Hepatocyte (in vitro differentiated cells): ENCODE measurements at regions not wholly inside any gene's neighbourhood (a gene's known extent, or its start where the extent isn't known, plus 50 kb on each side); places are given as distances from the start of the nearest gene placed in this dataset.

ENCODE experiments used
- DNase-seq: peaks from one replicate; pipeline ENCODE4 v3.0.0-alpha.2; 2016; ENCODE audit warnings: low spot score
- H2AFZ ChIP-seq: fragments of 200-600 bp; sonication (generic); 2 replicates; pipeline ENCODE4 v1.6.0; 2016; ENCODE audit warnings: antibody characterized with exemption, mild to moderate bottlenecking
- H3K27ac ChIP-seq: fragments of 200-600 bp; sonication (generic); 2 replicates; pipeline ENCODE4 v1.5.1; 2016; ENCODE audit warnings: mild to moderate bottlenecking
- H3K27me3 ChIP-seq: fragments of 200-600 bp; sonication (generic); 2 replicates; pipeline ENCODE4 v1.6.1; 2016
- H3K36me3 ChIP-seq: fragments of 200-600 bp; sonication (generic); replicated peaks from 2 replicates; pipeline ENCODE4 v1.5.1; 2016; ENCODE audit warnings: low read depth; ENCODE audit not compliant: insufficient read depth
- H3K4me1 ChIP-seq: fragments of 200-600 bp; sonication (generic); 2 replicates; pipeline ENCODE4 v1.5.1; 2016; ENCODE audit warnings: mild to moderate bottlenecking, moderate library complexity; ENCODE audit not compliant: insufficient read depth
- H3K4me2 ChIP-seq: fragments of 200-600 bp; sonication (generic); 2 replicates; pipeline ENCODE4 v1.6.0; 2016
- H3K4me3 ChIP-seq: fragments of 200-600 bp; sonication (generic); 2 replicates; pipeline ENCODE4 v1.5.1; 2016; ENCODE audit warnings: mild to moderate bottlenecking
- H3K79me2 ChIP-seq: fragments of 200-600 bp; sonication (generic); 2 replicates; pipeline ENCODE4 v1.6.0; 2017; ENCODE audit warnings: mild to moderate bottlenecking
- H3K9me2 ChIP-seq: fragments of 200-600 bp; sonication (generic); replicated peaks from 2 replicates; pipeline ENCODE4 v1.6.0; 2017; ENCODE audit warnings: mild to moderate bottlenecking; ENCODE audit not compliant: insufficient read depth
- H3K9me3 ChIP-seq: fragments of 200-600 bp; sonication (generic); 2 replicates; pipeline ENCODE4 v1.5.1; 2016; ENCODE audit warnings: low read depth, mild to moderate bottlenecking
- H4K20me1 ChIP-seq: fragments of 200-600 bp; sonication (generic); 2 replicates; pipeline ENCODE4 v1.6.0; 2016; ENCODE audit warnings: mild to moderate bottlenecking; ENCODE audit not compliant: insufficient read depth, poor library complexity, severe bottlenecking
- CTCF ChIP-seq: fragments of 200-600 bp; sonication (generic); IDR thresholded peaks from 2 replicates; pipeline ENCODE4 v1.5.1; 2016; ENCODE audit warnings: antibody characterized with exemption, mild to moderate bottlenecking; ENCODE audit not compliant: poor library complexity
- EZH2 ChIP-seq: fragments of 200-600 bp; sonication (generic); IDR thresholded peaks from 2 replicates; pipeline ENCODE4 v1.6.1; 2016; ENCODE audit warnings: antibody characterized with exemption, mild to moderate bottlenecking, borderline replicate concordance
- EZH2phosphoT487 ChIP-seq: fragments of 200-600 bp; sonication (generic); IDR thresholded peaks from one replicate; pipeline ENCODE4 v1.6.1; 2018; ENCODE audit warnings: antibody characterized with exemption, mild to moderate bottlenecking, low read depth, moderate library complexity; ENCODE audit not compliant: unreplicated experiment, severe bottlenecking
- WGBS: methylation state at CpG from one replicate; pipeline ENCODE4 v1.1.6; 2016; ENCODE audit warnings: low lambda C conversion rate; ENCODE audit errors: missing lambda C conversion rate; 5-methylcytosine and 5-hydroxymethylcytosine counted together

- DNase-seq, result no peak
- WGBS, result 45% methylated on average over 1 of the region's 1 CpG
- Histone ChIP-seq H4K20me1 (no peaks in the 10 kb centered on the region), H3K4me3 (no peak overlapping the region), H3K79me2 (no peaks in the 10 kb centered on the region), H3K9me3 (no peaks in the 10 kb centered on the region), H3K4me1 (no peaks in the 10 kb centered on the region), H3K36me3 (no peaks in the 10 kb centered on the region), H3K27me3 (no peaks in the 10 kb centered on the region), H2AFZ (no peak overlapping the region), H3K4me2 (no peak overlapping the region), H3K27ac (no peak overlapping the region), H3K9me2 (no peaks in the 10 kb centered on the region)
- TF ChIP-seq CTCF (no peak), EZH2phosphoT487 (no peak), EZH2 (no peak)
Measured at GRCh38 chr2:106294182-106294581, 100.1 kb upstream of the UXS1 start.

DNA sequence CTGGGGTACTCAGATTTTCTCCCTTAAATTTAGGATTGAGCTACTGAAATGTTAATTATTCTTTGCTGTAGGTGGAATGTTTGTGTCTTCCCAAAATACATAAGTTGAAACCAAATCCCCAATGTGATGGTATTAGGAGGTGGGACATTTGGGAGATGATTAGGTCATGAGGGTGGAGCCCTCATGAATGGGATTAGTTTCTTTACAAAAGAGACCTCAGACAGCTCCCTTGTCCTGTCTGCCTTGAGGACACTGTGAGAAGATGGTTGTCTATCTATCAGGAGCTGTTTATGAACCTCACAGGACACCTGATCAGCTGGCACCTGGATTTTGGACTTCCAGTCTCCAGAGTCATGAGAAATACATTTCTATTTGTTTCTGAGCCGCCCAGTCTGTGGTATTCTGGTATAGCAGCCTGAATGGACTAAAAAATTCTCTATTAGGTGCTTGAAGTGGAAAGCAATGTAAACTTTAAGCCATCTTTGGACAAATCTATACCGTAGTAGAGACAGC, 99.2 kb upstream of the UXS1 start:
- WGBS, result 83% methylated on average over 2 of the region's 2 CpGs

GRCh38 chr2:106292627-106293026, 98.5 kb upstream of the UXS1 start:
- Histone ChIP-seq H3K4me2 (no peak overlapping the region), H3K27ac (no peak overlapping the region), H3K36me3 (no peaks in the 10 kb centered on the region), H3K27me3 (no peaks in the 10 kb centered on the region), H3K9me2 (no peaks in the 10 kb centered on the region), H2AFZ (no peak overlapping the region), H3K4me1 (no peaks in the 10 kb centered on the region), H4K20me1 (no peaks in the 10 kb centered on the region), H3K4me3 (no peak overlapping the region), H3K9me3 (no peaks in the 10 kb centered on the region), H3K79me2 (no peaks in the 10 kb centered on the region)
- TF ChIP-seq EZH2phosphoT487 (no peak), CTCF (no peak), EZH2 (no peak)
- no peak for DNase-seq
- WGBS, result 91% methylated on average over 3 of the region's 3 CpGs

More for the DNA sequence above, 99.2 kb upstream of the UXS1 start:
- no peaks in the 10 kb centered on the region for H3K36me3 ChIP-seq
- no peaks in the 10 kb centered on the region for H3K79me2 ChIP-seq
- H3K4me1 ChIP-seq, result no peaks in the 10 kb centered on the region
- no peak overlapping the region for H3K4me2 ChIP-seq
- no peaks in the 10 kb centered on the region for H4K20me1 ChIP-seq
- no peak for DNase-seq
- H3K27ac ChIP-seq, result no peak overlapping the region
- TF ChIP-seq EZH2 (no peak), CTCF (no peak), EZH2phosphoT487 (no peak)
- H3K9me3 ChIP-seq, result no peaks in the 10 kb centered on the region
- H3K9me2 ChIP-seq, result no peaks in the 10 kb centered on the region
- no peaks in the 10 kb centered on the region for H3K27me3 ChIP-seq
- no peak overlapping the region for H2AFZ ChIP-seq
- H3K4me3 ChIP-seq, result no peak overlapping the region

DNA sequence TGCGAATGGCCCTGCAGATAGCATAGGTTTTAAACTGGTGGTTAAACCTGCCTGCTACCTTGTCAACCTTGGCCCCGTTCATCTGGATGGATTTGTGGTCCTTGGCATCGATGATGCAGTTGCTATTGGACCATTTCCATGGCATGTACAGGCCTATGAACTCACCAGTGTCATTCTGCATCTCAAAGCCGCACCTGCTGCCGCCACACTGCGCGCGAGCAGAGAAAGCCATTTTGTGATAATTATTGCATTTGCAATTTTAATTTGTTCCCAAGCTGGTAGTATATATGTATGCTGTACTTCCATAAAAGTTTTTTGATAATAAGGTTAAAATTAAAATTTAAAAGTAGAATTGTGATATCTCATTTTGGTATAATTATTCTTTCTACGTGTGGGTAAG, 94.8 kb upstream of the UXS1 start:
- no peaks in the 10 kb centered on the region for H3K9me3 ChIP-seq
- no peaks in the 10 kb centered on the region for H3K27me3 ChIP-seq
- H4K20me1 ChIP-seq, result no peaks in the 10 kb centered on the region
- no peaks in the 10 kb centered on the region for H3K4me1 ChIP-seq
- H3K36me3 ChIP-seq, result no peaks in the 10 kb centered on the region
- no peak overlapping the region for H3K4me3 ChIP-seq
- no peaks in the 10 kb centered on the region for H3K9me2 ChIP-seq
- H2AFZ ChIP-seq, result no peak overlapping the region
- H3K27ac ChIP-seq, result no peak overlapping the region
- H3K79me2 ChIP-seq, result no peaks in the 10 kb centered on the region
- H3K4me2 ChIP-seq, result no peak overlapping the region
- no peak for DNase-seq
- TF ChIP-seq CTCF (no peak), EZH2 (no peak), EZH2phosphoT487 (no peak)
- 97% methylated on average over 9 of the region's 9 CpGs for WGBS
